ENCODE measurements at regions not wholly inside any gene's neighbourhood (a gene's known extent, or its start where the extent isn't known, plus 50 kb on each side); places are given as distances from the start of the nearest gene placed in this dataset.

GRCh38 chr3:3560591-3561311, 238.5 kb upstream of the LRRN1 start:
- no peaks in the 10 kb centered on the region for H3K9me3 ChIP-seq (ENCODE audit: control insufficient read depth in 4 of 4, insufficient read depth in 3 of 4, low read length in 3 of 4)
- ATAC-seq (ENCODE audit: insufficient read depth, low FRiP score) (no peak), DNase-seq (peak in 2 of 3 donors; percentile 64 to 71)
- no peak overlapping the region for H3K9ac ChIP-seq (ENCODE audit: insufficient read depth in 1 of 2, low read length in 2 of 2)
- peaks cover 0 to 15% (median 2%) of the 10 kb centered on the region in 5 donors for H3K4me1 ChIP-seq (ENCODE audit: control insufficient read depth in 5 of 5, insufficient read depth in 5 of 5, low read length in 5 of 5)
- no peak overlapping the region for H3K4me3 ChIP-seq
- no peak overlapping the region for H3K27ac ChIP-seq (ENCODE audit: low read depth in 1 of 2, low read length in 1 of 2)
- TF ChIP-seq CTCF (IDR thresholded peaks at IDR 0.05; ENCODE audit: control extremely low read depth, extremely low read depth), result no peak
- WGBS, 2 donors, result 60 to 75% methylated on average over 4 of the region's 4 CpGs
- H3K27me3 ChIP-seq (ENCODE audit: control insufficient read depth in 3 of 3, insufficient read depth in 3 of 3, low read length in 2 of 3), result no peaks in the 10 kb centered on the region
- no peaks in the 10 kb centered on the region for H3K36me3 ChIP-seq (ENCODE audit: control insufficient read depth in 4 of 4, insufficient read depth in 4 of 4, low read length in 4 of 4)

- no peak for ATAC-seq (ENCODE audit: insufficient read depth, low FRiP score)
- no peak for TF ChIP-seq CTCF (IDR thresholded peaks at IDR 0.05; ENCODE audit: control extremely low read depth, extremely low read depth)
- H3K27me3 ChIP-seq (ENCODE audit: control insufficient read depth in 3 of 3, insufficient read depth in 3 of 3, low read length in 2 of 3), result no peaks in the 10 kb centered on the region
- H3K4me3 ChIP-seq, result no peak overlapping the region
- H3K4me1 ChIP-seq (ENCODE audit: control insufficient read depth in 5 of 5, insufficient read depth in 5 of 5, low read length in 5 of 5), result peaks cover 0 to 22% (median 2%) of the 10 kb centered on the region in 5 donors
- H3K27ac ChIP-seq (ENCODE audit: low read depth in 1 of 2, low read length in 1 of 2), result no peak overlapping the region
- H3K9ac ChIP-seq (ENCODE audit: insufficient read depth in 1 of 2, low read length in 2 of 2), result no peak overlapping the region
- no peak for DNase-seq
- no peaks in the 10 kb centered on the region for H3K36me3 ChIP-seq (ENCODE audit: control insufficient read depth in 4 of 4, insufficient read depth in 4 of 4, low read length in 4 of 4)
- no peaks in the 10 kb centered on the region for H3K9me3 ChIP-seq (ENCODE audit: control insufficient read depth in 4 of 4, insufficient read depth in 3 of 4, low read length in 3 of 4)
- WGBS, 2 donors, result 90 to 95% methylated on average over 2 of the region's 2 CpGs
Observed at GRCh38 chr3:3559786-3560185, 239.4 kb upstream of the LRRN1 start.

GRCh38 chr3:3556078-3556477, 243.2 kb upstream of the LRRN1 start:
- DNase-seq, result peak; percentile 86 to 95 (median 95)
- Histone ChIP-seq H3K27me3 (ENCODE audit: control insufficient read depth in 3 of 3, insufficient read depth in 3 of 3, low read length in 2 of 3) (no peaks in the 10 kb centered on the region), H3K36me3 (ENCODE audit: control insufficient read depth in 4 of 4, insufficient read depth in 4 of 4, low read length in 4 of 4) (no peaks in the 10 kb centered on the region), H3K4me3 (no peak overlapping the region), H3K9ac (ENCODE audit: insufficient read depth in 1 of 2, low read length in 2 of 2) (no peak overlapping the region), H3K9me3 (ENCODE audit: control insufficient read depth in 4 of 4, insufficient read depth in 3 of 4, low read length in 3 of 4) (peaks cover 0 to 4% (median 0%) of the 10 kb centered on the region in 4 donors), H3K4me1 (ENCODE audit: control insufficient read depth in 5 of 5, insufficient read depth in 5 of 5, low read length in 5 of 5) (peaks cover 0 to 22% (median 2%) of the 10 kb centered on the region in 5 donors), H3K27ac (ENCODE audit: low read depth in 1 of 2, low read length in 1 of 2) (no peak overlapping the region)
- ATAC-seq (ENCODE audit: insufficient read depth, low FRiP score), result no peak
- WGBS, 2 donors, result 64 to 84% methylated on average over 3 of the region's 3 CpGs
- no peak for TF ChIP-seq CTCF (IDR thresholded peaks at IDR 0.05; ENCODE audit: control extremely low read depth, extremely low read depth)

All from lung (tissue), 11 donors.